ENCODE measurements at regions not wholly inside any gene's neighbourhood (a gene's known extent, or its start where the extent isn't known, plus 50 kb on each side); places are given as distances from the start of the nearest gene placed in this dataset.
"Not testable (repeated sequence)": the region's sequence is repeated elsewhere in the genome, so short reads cannot be mapped to it uniquely, and the experiment has no call there.

DNA sequence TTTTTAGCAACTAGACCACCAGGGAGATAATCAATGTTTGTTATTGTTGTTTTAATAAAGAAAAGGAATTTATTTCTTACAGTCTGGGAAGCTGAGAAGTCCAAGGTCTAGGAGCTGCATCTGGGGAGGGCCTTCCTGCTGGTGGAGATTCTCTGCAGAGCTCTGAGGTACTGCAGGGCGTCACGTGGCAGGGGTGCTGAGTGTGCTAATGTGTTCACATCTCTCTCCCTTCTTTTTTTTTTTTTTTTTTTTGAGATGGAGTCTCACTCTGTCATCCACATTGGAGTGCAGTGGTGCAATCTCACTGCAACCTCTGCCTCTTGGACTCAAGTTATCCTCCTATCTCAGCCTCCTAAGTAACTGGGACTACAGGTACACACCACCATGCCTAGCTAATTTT lies 150.9 kb upstream of the TRIM24 start:
- ATAC-seq (no peak), DNase-seq (no peak)
- H3K27ac Mint-ChIP-seq = no peak overlapping the region
- POLR2A ChIA-PET = no interaction called here
- H3K4me1 Mint-ChIP-seq = peaks cover 0 to 2% (median 0%) of the 10 kb centered on the region in 4 donors
- H3K4me3 Mint-ChIP-seq = no peak overlapping the region
- H3K27me3 Mint-ChIP-seq = no peaks in the 10 kb centered on the region
- H3K9me3 Mint-ChIP-seq = peaks cover 0 to 3% (median 0%) of the 10 kb centered on the region in 9 donors
- no peaks in the 10 kb centered on the region for H3K36me3 Mint-ChIP-seq

DNA sequence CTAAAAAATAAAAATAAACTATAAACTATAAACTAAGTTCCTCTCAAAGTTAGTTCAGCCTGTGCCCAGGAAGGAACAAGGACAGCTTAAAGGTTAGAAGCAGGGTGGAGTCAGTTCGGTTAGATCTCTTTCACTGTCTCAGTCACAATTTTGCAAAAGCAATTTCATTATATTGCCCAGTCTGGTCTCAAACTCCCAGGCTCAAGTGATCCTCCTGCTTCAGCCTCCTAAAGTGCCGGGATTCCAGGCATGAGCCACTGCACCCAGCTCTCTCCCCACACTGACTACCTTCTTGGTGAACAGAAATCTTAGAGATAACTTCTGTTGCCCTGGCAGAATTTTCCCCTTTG lies 146.3 kb upstream of the TRIM24 start:
- H3K27ac Mint-ChIP-seq = peak overlapping the region in 1 of 10 donors; percentile 66
- peaks cover 0 to 11% (median 2%) of the 10 kb centered on the region in 5 donors for H3K27me3 Mint-ChIP-seq
- peaks cover 0 to 16% (median 0%) of the 10 kb centered on the region in 9 donors for H3K9me3 Mint-ChIP-seq
- POLR2A ChIA-PET = no interaction called here
- peaks cover 0 to 2% (median 0%) of the 10 kb centered on the region in 4 donors for H3K4me1 Mint-ChIP-seq
- no peak overlapping the region for H3K4me3 Mint-ChIP-seq
- H3K36me3 Mint-ChIP-seq = no peaks in the 10 kb centered on the region
- ATAC-seq (no peak), DNase-seq (no peak)

DNA sequence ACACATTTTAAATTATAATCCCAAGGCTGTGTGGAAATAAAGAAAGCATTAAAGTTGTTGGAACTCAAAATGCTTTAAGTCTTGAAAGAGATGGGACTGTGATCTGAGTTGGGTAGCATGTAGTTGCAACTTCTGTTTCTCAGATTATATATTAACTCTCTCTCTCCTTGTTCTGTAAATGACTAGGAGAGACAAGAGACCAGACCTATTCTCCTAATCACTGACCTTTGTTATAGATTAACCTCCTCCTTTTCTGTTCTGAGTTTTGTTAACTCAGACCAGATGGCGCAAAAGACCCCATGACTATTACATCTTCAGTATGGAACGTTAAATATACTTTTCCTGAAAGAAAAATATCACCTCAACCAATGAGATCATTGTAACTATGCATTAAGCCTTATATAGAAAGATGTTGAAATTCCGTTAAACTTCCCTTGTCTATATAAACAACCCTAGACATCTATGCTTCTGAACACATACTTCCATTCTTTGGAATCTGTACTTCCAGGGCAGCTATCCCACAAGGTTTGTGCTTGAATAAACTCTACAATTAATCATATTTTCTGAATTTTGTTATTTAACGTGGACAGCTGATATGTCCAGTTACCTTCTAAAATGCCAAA lies 143.5 kb upstream of the TRIM24 start:
- no peaks in the 10 kb centered on the region for H3K36me3 Mint-ChIP-seq
- H3K27me3 Mint-ChIP-seq = peaks cover 0 to 11% (median 2%) of the 10 kb centered on the region in 5 donors
- POLR2A ChIA-PET = no interaction called here
- DNase-seq (no peak), ATAC-seq (no peak)
- no peak overlapping the region for H3K4me3 Mint-ChIP-seq
- peaks cover 0 to 16% (median 0%) of the 10 kb centered on the region in 9 donors for H3K9me3 Mint-ChIP-seq
- peaks cover 0 to 2% (median 0%) of the 10 kb centered on the region in 4 donors for H3K4me1 Mint-ChIP-seq
- no peak overlapping the region for H3K27ac Mint-ChIP-seq

DNA sequence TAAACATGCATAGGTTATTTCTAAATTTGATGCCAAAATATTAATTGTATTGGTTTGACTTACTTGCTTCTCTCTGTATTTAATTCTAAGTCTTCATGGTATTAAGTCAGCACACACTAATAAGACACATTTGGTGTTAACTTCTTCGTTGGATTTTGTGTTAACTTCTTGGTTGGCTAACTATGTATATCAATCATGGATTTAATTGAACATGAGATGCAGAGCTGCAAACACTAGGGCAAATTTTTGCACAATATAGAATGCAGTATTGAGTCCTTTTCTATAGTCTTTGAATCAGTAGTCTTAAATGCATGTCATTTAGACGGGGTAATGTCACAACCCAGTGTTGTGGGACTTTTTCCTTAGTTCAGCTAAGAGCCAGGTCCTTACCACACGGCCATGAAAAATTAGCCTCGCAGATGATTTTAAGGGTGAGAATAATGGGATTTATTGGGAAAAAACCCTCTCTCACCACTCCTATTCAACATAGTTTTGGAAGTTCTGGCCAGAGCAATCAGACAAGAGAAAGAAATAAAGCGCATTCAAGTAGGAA lies 142.9 kb upstream of the TRIM24 start:
- H3K27me3 Mint-ChIP-seq = peaks cover 0 to 11% (median 2%) of the 10 kb centered on the region in 5 donors

DNA sequence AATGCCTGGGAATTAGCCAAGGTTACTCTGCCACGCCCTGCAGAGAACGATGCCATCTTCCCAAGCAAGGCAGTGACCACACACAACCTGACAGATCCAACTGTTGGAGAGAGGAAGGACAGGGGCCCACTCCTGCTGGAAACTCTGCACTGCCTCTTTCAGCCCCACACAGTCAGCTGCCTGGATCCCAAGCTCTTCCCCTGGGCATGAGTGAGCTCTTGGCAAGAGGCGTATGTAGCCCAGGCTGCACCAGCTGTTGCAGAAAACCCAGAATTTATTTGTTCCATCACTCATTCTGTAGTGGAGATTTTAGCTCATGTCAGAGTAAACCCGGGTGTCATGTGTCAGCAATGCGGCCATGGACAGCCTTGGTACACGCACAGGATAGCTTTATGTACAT lies 135.1 kb upstream of the TRIM24 start:
- no peaks in the 10 kb centered on the region for H3K4me1 Mint-ChIP-seq
- no peak overlapping the region for H3K4me3 Mint-ChIP-seq
- peaks cover 0 to 25% (median 7%) of the 10 kb centered on the region in 3 donors for H3K36me3 Mint-ChIP-seq
- ATAC-seq (no peak), DNase-seq (no peak)
- POLR2A ChIA-PET = no interaction called here
- peaks cover 0 to 25% (median 15%) of the 10 kb centered on the region in 9 donors for H3K9me3 Mint-ChIP-seq
- H3K27me3 Mint-ChIP-seq = peaks cover 0 to 13% (median 1%) of the 10 kb centered on the region in 5 donors
- H3K27ac Mint-ChIP-seq = no peak overlapping the region

More for the DNA sequence above, 142.9 kb upstream of the TRIM24 start:
- H3K9me3 Mint-ChIP-seq = peaks cover 0 to 16% (median 0%) of the 10 kb centered on the region in 9 donors
- no peak overlapping the region for H3K27ac Mint-ChIP-seq
- DNase-seq (no peak), ATAC-seq (no peak)
- POLR2A ChIA-PET = no interaction called here
- H3K36me3 Mint-ChIP-seq = no peaks in the 10 kb centered on the region
- H3K4me1 Mint-ChIP-seq = no peaks in the 10 kb centered on the region
- no peak overlapping the region for H3K4me3 Mint-ChIP-seq

DNA sequence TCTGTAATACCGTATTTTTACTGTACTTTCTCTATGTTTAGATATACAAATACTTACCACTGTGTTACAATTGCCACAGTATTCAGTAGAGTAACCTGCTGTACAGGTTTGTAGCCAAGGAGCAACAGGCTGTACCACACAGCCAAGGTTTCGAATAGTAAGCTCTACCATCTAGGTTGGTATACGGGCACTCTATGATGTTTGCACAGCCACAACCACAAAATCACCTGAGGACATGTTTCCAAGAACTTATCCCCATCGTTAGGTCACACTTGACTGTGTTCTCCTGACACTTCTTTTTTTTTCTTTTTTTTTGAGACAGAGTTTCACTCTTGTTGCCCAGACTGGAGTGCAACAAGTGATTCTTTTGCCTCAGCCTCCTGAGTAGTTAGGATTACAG lies 134.6 kb upstream of the TRIM24 start:
- Mint-ChIP-seq H3K9me3 (peaks cover 0 to 25% (median 15%) of the 10 kb centered on the region in 9 donors), H3K4me3 (no peak overlapping the region), H3K27ac (no peak overlapping the region), H3K4me1 (no peaks in the 10 kb centered on the region), H3K27me3 (peaks cover 0 to 17% (median 5%) of the 10 kb centered on the region in 5 donors), H3K36me3 (peaks cover 0 to 29% (median 7%) of the 10 kb centered on the region in 3 donors)
- ATAC-seq (no peak), DNase-seq (no peak)
- POLR2A ChIA-PET = no interaction called here

DNA sequence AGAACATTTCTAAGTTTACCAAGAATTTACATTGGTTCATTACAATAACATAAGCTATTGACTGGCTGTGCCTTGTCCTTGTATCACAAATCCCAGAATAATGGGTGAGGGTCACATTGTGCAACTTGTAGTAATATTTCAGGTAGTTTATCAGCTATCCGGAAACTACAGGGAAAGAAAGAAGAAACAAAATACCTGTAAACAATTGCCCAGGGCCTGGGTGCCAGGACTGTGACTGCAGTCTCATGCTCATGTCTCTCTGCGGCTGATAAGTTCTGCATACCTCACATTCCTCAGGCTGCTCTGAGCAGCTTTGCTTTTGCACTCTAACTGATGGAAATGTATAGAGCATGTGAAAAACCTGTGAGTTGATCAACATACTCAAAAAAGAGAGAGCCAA lies 131.8 kb upstream of the TRIM24 start:
- H3K9me3 Mint-ChIP-seq = peaks cover 0 to 30% (median 15%) of the 10 kb centered on the region in 9 donors
- H3K27me3 Mint-ChIP-seq = peaks cover 0 to 21% (median 1%) of the 10 kb centered on the region in 5 donors
- H3K36me3 Mint-ChIP-seq = peaks cover 0 to 29% (median 7%) of the 10 kb centered on the region in 3 donors
- POLR2A ChIA-PET = interaction anchor here (0.6 kb wide), 1 partner anchor 49 kb away, joined by 3 read pairs; no protein-coding TSS in a partner anchor
- ATAC-seq = no peak
- no peaks in the 10 kb centered on the region for H3K4me1 Mint-ChIP-seq
- no peak overlapping the region for H3K27ac Mint-ChIP-seq
- H3K4me3 Mint-ChIP-seq = no peak overlapping the region
- DNase-seq = no peak

DNA sequence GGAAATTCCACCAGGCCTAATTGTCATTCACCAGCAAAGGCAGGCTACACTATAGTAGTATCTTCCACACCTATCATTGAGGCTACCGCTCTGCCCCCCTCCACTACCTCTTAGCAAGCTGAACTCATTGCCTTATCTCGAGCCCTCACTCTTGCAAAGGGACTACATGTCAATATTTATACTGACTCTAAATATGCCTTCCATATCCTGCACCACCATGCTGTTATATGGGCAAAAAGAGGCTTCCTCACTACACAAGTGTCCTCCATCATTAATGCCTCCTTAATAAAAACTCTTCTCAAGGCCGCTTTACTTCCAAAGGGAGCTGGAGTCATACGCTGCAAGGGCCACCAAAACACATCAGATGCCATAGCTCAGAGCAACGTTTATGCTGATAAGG lies 127.2 kb upstream of the TRIM24 start:
- POLR2A ChIA-PET, H3K4me3 Mint-ChIP-seq, DNase-seq, H3K4me1 Mint-ChIP-seq, H3K27ac Mint-ChIP-seq, ATAC-seq: not testable (repeated sequence)
- Mint-ChIP-seq H3K9me3 (peaks cover 0 to 32% (median 20%) of the 10 kb centered on the region in 9 donors), H3K27me3 (peaks cover 0 to 16% (median 3%) of the 10 kb centered on the region in 5 donors), H3K36me3 (peaks cover 0 to 25% (median 5%) of the 10 kb centered on the region in 3 donors)

DNA sequence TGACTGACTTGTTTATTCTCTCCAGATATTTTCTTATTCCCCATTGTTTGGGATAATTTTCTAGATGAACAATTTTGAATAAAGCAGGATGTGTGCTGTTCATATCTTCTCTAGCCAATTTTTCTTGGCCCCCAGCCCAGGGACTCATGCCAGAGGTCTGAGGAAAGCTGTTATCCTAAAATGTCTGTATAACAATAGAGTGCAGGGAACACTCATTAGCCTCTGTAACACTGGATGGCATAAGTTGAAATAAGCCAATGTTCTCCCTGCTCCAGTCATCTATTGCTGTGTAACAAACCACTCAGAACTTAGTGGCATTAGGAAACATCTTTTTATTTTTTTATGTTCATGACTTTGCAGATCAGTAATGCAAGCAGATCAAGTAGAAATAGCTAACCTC lies 121.7 kb upstream of the TRIM24 start:
- H3K9me3 Mint-ChIP-seq = peaks cover 9 to 70% (median 50%) of the 10 kb centered on the region in 9 donors
- POLR2A ChIA-PET = no interaction called here

DNA sequence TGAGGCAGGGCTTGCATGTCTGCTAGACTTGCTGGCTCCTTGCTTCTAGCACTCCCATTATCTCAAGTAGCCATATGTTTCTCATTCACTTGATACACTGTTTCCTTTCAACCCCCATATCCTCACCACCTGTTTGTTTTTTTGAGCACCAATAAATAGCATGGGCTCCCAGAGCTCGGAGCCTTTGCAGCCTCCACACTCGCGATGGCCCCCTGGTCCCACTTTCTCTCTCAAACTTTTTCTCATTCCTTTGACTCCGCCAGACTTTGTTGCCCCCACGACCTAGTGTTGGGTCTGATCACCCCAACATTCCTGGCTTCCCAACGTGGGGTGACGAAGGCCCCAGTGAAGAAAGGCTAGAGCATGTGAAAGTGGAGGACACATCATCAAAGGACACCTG lies 120.8 kb upstream of the TRIM24 start:
- DNase-seq, POLR2A ChIA-PET: not testable (repeated sequence)

More for the DNA sequence above, 121.7 kb upstream of the TRIM24 start:
- Mint-ChIP-seq H3K36me3 (peaks cover 0 to 47% (median 10%) of the 10 kb centered on the region in 3 donors), H3K4me1 (no peaks in the 10 kb centered on the region), H3K27me3 (peaks cover 0 to 9% (median 3%) of the 10 kb centered on the region in 5 donors), H3K4me3 (no peak overlapping the region), H3K27ac (no peak overlapping the region)
- DNase-seq (no peak), ATAC-seq (no peak)

DNA sequence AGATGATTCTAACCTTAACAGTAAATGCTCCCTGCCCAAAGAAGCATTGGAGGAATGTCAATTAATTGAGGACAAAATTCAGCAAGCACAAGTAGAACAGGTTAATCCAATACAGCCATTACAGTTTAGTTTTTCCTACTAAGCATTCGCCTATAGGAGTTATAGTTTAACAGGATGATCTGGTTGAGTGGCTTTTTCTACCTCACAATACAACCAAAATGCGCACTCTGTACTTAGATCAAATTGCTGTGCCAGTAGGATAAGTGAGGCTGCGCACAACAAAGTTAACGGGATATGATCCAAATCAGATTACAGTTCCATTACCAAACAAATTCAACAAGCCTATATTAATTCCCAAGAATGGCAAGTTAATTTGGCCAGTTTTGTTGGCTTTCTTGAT lies 117.1 kb upstream of the TRIM24 start:
- DNase-seq (no peak), ATAC-seq (no peak)
- H3K27me3 Mint-ChIP-seq = peaks cover 0 to 13% (median 0%) of the 10 kb centered on the region in 5 donors
- no peak overlapping the region for H3K4me3 Mint-ChIP-seq
- POLR2A ChIA-PET = no interaction called here
- H3K4me1 Mint-ChIP-seq = no peaks in the 10 kb centered on the region
- peaks cover 0 to 65% (median 7%) of the 10 kb centered on the region in 3 donors for H3K36me3 Mint-ChIP-seq
- peaks cover 12 to 89% (median 64%) of the 10 kb centered on the region in 9 donors for H3K9me3 Mint-ChIP-seq
- no peak overlapping the region for H3K27ac Mint-ChIP-seq

More for the DNA sequence above, 120.8 kb upstream of the TRIM24 start:
- not testable (repeated sequence) for H3K4me3 Mint-ChIP-seq, H3K27ac Mint-ChIP-seq, H3K4me1 Mint-ChIP-seq, ATAC-seq, H3K27me3 Mint-ChIP-seq
- peaks cover 0 to 51% (median 9%) of the 10 kb centered on the region in 3 donors for H3K36me3 Mint-ChIP-seq
- peaks cover 9 to 78% (median 56%) of the 10 kb centered on the region in 9 donors for H3K9me3 Mint-ChIP-seq

DNA sequence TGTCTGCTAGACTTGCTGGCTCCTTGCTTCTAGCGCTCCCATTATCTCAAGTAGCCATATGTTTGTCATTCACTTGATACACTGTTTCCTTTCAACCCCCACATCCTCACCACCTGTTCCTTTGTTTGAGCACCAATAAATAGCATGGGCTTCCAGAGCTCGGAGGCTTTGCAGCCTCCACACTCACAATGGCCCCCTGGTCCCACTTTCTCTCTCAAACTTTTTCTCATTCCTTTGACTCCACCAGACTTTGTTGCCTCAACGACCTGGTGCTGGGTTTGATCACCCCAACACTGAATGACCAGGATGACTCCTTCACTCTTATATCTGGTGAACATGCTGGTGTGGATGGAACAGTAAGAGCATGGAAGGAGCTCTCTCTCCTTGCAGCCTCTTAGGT lies 114.5 kb upstream of the TRIM24 start:
- no peak for DNase-seq
- POLR2A ChIA-PET = no interaction called here
- peaks cover 0 to 7% (median 0%) of the 10 kb centered on the region in 5 donors for H3K27me3 Mint-ChIP-seq
- no peak overlapping the region for H3K4me3 Mint-ChIP-seq
- peaks cover 3 to 77% (median 53%) of the 10 kb centered on the region in 9 donors for H3K9me3 Mint-ChIP-seq
- peaks cover 0 to 43% (median 2%) of the 10 kb centered on the region in 3 donors for H3K36me3 Mint-ChIP-seq
- no peak overlapping the region for H3K27ac Mint-ChIP-seq
- no peaks in the 10 kb centered on the region for H3K4me1 Mint-ChIP-seq
- ATAC-seq = no peak

DNA sequence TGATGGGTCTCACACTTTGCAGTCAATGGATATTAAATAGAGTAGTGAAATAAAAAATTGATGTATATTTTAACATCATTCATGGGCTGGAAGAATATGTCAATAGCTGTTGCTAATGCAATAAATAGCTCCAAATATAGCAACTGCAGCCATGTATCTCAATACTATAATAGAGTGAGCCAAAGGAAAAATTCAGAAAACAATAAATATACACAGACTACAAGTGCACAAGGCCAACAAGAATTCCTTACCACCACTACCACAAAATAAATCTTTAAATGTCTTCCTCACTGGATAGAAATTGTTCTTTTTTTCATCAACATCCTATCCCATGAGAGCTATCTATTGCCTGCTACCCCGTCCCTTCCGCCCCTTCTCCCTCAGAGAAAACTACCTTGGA lies 113.1 kb upstream of the TRIM24 start:
- peaks cover 0 to 37% (median 2%) of the 10 kb centered on the region in 3 donors for H3K36me3 Mint-ChIP-seq
- H3K27me3 Mint-ChIP-seq = peaks cover 0 to 3% (median 0%) of the 10 kb centered on the region in 5 donors
- peaks cover 3 to 72% (median 46%) of the 10 kb centered on the region in 9 donors for H3K9me3 Mint-ChIP-seq
- ATAC-seq = no peak
- DNase-seq = no peak
- POLR2A ChIA-PET = interaction anchor here (0.6 kb wide), 1 partner anchor 850 kb away, joined by 3 read pairs; no protein-coding TSS in a partner anchor
- no peak overlapping the region for H3K27ac Mint-ChIP-seq
- no peak overlapping the region for H3K4me3 Mint-ChIP-seq
- H3K4me1 Mint-ChIP-seq = no peaks in the 10 kb centered on the region

All from naive thymus-derived CD8-positive, alpha-beta T cell (primary cell).